ENCODE measurements at regions not wholly inside any gene's neighbourhood (a gene's known extent, or its start where the extent isn't known, plus 50 kb on each side); places are given as distances from the start of the nearest gene placed in this dataset.
"Not testable (repeated sequence)": the region's sequence is repeated elsewhere in the genome, so short reads cannot be mapped to it uniquely, and the experiment has no call there.

DNA sequence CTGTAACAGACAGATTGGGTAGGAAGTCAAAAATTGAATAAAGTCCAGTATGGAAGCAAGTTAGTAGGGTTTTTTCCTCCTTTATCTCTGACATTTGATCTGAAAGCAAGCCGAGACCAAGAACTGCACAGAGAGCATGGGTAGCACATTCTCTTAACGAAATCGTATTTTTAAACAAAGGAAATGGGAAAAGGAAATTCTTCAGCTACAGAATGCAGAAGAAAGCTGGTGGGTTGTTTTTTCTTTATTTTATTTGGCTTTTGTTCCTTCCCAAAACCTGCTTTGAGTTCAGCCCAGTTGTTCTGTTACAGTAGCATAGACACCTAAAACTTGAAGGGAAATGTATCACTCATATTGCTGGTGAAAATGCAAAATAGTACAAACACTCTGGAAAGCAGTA lies 397.0 kb downstream of the GBE1 start:
- DNase-seq = no peak

DNA sequence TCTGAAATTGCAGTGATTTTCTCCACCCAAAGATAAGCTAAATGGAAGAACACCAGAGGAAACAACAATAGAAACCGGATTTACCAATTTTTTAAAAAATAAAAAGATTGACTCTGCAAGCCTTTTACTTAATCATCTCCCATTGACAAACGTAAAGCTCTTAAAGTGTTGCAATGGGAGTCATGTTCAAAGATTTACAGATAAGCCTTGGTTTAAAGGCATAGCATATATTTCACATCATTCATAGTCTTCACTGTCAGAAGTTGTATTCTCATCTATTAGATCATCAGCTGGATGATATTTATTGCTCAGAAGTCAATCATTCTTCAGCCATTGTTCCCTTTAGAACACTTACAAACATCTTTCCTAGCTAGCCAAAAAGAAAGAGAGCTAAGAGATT lies 397.6 kb downstream of the GBE1 start:
- no peak for DNase-seq

GRCh38 chr3:81354119-81354518 lies 407.3 kb downstream of the GBE1 start:
- no peak for DNase-seq

DNA sequence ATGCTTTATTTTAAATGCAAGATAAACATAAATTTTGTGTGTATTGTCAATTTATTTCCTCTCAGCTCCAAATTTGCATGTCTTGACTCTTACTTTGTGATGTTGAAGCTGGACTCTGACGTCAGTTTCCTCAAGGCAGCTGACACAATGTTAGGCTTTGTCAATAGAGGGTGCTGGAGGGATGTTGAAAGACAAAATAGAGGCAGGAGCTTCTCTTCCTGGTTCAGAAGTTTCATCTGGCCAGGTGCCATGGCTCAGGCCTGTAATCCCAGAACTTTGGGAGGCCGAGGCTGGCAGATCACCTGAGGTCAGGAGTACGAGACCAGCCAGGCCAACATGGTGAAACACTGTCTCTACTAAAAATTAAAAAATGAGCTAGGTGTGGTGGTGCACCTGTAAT lies 408.6 kb downstream of the GBE1 start:
- peak in 8 of 58 donors; percentile 1 to 7 (median 2) for DNase-seq

GRCh38 chr3:81349816-81350340 lies 411.6 kb downstream of the GBE1 start:
- DNase-seq = peak in 15 of 58 donors; percentile 1 to 68 (median 12)

DNA sequence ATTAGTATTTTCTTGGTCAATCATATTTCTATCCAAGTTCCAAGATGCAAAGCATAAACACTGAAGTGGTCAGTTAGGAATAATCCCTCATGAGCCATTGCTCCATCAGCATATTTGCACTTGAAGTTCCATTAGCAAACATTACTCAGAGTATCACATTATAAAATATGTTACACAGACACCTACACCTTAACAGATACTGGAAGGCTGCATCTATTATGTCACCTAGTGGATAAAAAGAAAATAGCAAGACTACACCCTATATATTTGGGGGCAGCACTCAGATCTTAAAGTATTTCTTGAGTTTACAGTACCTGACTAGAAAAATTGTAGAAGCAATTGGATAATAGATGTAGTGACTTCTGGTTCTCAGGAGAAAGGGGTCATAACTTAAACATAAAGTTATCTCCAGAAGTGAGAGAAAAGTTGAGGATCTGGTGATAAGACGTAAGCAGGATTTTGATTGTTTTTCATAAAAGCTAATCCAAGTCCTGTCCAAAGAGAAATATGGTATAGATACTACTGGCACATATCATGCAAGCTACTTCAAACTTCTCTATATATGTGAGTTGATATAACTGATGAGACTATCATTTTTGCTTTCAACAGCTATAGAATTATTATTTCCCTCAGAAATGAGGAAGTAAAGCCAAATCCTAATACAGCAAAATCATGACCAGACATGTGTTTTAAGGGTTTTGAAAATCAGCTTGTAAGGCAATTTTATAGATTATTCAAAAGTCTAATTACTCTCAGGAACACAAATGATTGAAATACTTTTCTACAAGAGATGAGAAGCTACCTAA lies 422.2 kb downstream of the GBE1 start:
- no peak for DNase-seq

DNA sequence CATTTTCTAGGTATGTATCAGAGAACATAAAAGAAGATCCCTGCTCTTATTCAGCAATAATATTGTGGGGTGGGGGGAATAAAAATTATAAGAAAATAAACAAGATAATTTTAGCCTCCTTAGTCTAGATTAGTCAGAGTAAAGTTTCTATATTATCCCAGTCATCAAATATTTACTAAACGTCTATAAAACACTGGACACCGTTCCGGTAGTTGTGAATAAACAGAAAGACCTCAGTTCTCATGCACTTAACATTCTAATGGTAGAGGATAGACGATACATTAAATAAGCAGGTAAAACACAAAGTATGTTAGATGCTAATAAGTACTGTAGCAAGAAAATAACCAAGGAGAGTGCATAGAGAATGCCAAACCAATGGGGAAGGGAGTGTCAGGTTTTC lies 425.0 kb downstream of the GBE1 start:
- no peak for DNase-seq

- DNase-seq = not testable (repeated sequence)
Measured at GRCh38 chr3:81329835-81330234, 431.6 kb downstream of the GBE1 start.

DNA sequence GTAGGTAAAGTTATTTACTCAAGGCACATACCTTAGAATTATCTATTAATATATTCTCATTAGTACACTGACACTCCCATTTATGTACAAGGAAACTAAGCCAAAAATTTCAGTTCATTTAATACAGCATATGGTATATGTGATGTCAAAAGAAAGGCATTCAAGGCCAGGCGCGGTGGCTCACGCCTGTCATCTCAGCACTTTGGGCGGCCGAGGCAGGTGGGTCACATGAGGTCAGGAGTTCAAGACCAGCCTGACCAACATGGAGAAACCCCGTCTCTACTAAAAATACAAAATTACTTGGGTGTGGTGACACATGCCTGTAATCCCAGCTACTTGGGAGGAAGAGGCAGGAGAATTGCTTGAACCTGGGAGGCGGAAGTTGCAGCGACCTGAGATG lies 435.2 kb downstream of the GBE1 start:
- DNase-seq = no peak

DNA sequence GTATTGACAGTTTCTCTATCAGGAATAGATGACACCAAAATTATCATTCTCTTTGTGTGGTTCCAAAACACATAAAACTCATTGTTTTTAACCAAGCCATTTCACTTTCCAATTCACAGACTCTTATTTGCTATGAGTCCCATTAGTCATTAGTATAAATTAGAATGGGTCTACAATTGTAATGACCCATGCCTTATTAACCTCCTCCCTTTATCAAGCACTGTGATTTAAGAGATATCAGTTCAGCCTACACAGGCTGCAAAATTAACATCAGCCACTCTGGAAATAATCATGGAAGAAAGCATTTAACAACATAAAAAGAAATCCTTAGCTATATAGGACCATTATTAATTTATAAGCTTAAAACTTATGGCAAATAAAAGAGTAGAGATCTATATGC lies 440.6 kb downstream of the GBE1 start:
- DNase-seq = no peak

- no peak for DNase-seq
Measured at GRCh38 chr3:81315030-81315429, 446.4 kb downstream of the GBE1 start.

DNA sequence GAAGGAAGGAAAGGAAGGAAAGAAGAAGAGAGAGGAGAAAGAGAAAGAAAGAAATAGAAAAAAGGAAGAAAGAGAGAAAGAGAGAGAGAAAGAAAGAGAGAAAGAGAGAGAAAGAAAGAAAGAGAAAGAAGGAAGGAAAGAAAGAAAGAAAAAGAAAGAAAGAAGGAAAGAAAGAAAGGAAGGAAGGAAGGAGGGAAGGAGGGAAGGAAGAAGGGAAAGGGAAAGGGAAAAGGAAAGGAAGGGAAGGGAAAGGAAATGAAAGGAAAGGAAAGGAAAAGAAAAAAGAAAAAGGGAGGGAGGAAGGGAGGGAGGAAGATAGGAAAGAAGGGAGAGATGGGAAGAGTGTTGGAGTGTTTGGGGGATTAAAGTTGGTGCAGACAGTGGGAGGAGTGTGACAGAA lies 450.1 kb downstream of the GBE1 start:
- no peak for DNase-seq

DNA sequence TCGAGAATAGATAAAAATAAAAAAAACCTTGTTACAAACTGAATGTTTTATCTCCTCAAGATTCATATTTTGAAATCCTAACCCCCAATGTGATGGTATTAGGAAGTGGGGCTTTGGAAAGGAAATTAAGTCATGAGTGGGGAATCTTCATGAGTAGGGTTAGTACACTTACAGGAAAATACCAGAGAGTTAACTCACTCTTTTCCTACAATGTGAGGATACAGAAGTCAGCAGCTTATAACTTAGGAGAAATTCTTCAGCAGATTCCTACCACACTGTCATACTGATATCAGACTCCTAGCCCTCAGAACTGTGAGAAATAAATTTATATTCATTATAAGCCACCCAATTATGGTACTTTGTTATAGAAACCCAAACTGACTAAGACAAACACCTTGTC lies 453.1 kb downstream of the GBE1 start:
- no peak for DNase-seq

DNA sequence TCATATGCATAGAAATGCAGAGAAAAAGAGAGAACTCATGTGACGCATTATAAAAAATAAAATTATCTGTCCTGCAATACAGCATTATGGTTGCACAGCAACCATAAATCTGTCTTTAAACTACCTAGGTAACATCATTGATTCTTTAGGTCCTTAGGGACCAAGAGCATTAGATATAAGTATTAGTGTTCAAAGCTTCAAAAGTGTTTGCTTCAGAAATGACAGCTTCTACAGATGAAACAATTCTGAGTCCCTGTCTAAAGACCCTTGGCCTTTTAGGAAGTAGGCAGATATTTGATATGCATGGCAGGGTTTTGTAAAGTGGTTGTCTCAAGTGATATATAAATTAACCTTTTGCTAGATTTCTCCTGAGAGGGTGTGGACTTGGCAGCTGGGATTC lies 454.2 kb downstream of the GBE1 start:
- DNase-seq = no peak

GRCh38 chr3:81303321-81303720 lies 458.1 kb downstream of the GBE1 start:
- DNase-seq = no peak

DNA sequence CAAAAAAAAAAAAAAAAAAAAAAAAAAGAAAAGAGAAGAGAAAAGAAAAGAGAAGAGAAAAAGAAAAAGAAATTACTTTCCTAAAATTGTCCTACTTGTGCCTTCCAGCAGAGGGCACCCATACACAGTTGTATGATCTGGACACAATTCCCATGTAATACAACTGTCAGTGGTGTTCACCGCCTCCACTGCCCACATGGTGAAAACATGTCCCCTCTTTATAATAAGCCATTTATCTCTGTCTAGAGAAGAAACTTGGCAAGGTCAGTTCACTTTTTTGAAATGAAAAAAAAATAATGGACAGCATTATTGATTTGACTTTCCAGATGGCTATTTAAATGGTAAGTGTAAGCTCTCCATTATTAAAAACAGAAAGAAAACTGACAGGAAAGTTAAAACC lies 459.4 kb downstream of the GBE1 start:
- DNase-seq = peak in 18 of 58 donors; percentile 1 to 33 (median 7)

- DNase-seq = no peak
Measured at GRCh38 chr3:81301230-81301629, 460.2 kb downstream of the GBE1 start.

- no peak for DNase-seq
Measured at GRCh38 chr3:81300324-81300927, 461.0 kb downstream of the GBE1 start.

GRCh38 chr3:81299481-81299880 lies 462.0 kb downstream of the GBE1 start:
- DNase-seq = no peak

GRCh38 chr3:81295906-81296577 lies 465.4 kb downstream of the GBE1 start:
- peak in 1 of 58 donors; percentile 13 for DNase-seq

DNA sequence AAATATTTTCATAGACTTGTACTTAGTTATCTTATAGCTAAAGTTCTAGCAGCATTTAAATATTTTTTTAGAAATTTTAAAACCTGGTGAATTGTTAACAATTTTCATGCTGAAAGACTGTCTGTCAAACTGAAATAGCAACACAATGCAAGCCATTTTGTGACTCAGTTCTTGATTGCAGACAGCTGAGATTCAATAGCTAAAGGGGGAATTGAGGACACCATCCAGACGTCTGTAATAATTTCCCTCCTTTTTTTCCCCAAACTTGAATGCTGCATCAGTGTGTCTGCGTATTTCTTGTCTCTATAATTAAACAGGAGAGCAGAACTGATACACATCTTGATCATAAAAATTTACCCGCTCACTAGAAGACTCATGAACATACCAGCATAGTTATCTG lies 468.3 kb downstream of the GBE1 start:
- no peak for DNase-seq

- no peak for DNase-seq
Measured at GRCh38 chr3:81291586-81291985, 469.9 kb downstream of the GBE1 start.
